Skin of body (tissue), 1 donor: ENCODE measurements at regions not wholly inside any gene's neighbourhood (a gene's known extent, or its start where the extent isn't known, plus 50 kb on each side); places are given as distances from the start of the nearest gene placed in this dataset.

Experiments
- DNase-seq: peaks from one replicate; lab custom pipeline; 2025; lab: John Stamatoyannopoulos, UW

DNA sequence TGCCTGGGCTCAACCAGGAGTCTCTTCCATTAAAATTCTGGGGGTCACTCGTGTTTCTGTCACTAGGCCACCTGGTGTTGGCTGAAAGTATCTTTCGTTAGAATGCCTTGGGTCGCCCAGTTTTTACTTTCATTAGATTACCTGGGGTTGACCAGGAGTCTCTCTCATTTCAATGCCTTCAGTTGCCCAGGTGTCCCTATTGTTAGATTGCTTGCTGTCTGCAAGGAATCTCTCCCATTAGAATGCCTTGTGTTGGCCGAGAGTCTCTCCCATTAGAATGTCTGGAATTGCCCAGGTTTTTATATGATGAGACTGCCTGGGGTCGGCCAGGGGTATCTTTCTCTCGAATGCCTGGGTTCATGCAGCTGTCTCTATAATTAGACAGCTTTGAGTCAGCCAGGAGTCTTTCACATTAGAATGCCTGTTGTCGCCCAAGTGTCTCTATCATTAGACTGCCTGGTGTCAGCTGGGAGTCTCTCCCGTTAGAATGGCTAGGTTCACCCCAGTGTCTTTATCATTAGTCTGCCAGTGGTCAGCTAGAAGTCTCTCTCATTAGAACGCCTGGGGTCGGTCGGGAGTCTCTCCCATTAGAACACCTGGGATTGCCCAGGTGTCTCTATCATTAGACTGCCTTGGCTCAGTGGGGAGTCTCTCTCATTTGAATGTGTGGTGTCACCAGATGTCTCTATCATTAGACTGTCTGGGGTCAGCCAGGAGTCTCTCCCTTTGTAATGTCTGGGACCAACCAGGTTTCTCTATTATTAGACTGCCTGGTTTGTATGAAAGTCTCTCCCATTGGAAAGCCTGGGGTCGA, 1446.8 kb downstream of the UQCRFS1 start:
- no peak for DNase-seq

DNA sequence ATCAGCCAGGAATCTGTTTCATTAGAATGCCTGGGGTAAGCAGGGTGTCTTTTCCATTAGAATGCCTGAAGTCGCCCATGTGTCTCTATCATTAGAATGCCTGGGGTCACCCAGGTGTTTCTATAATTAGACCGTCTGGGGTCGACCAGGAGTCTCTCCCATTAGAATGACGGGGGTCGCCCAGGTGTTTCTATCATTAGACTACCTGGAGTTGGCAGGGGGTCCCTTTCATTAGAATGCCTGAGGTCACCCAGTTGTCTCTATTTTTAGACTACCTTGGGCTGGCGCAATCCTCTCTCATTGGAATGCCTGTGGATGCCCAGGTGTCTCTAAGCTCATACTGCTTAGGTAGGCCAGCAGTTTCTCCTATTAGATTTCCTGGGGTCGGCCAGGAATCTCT, 1447.6 kb downstream of the UQCRFS1 start:
- DNase-seq, result no peak

DNA sequence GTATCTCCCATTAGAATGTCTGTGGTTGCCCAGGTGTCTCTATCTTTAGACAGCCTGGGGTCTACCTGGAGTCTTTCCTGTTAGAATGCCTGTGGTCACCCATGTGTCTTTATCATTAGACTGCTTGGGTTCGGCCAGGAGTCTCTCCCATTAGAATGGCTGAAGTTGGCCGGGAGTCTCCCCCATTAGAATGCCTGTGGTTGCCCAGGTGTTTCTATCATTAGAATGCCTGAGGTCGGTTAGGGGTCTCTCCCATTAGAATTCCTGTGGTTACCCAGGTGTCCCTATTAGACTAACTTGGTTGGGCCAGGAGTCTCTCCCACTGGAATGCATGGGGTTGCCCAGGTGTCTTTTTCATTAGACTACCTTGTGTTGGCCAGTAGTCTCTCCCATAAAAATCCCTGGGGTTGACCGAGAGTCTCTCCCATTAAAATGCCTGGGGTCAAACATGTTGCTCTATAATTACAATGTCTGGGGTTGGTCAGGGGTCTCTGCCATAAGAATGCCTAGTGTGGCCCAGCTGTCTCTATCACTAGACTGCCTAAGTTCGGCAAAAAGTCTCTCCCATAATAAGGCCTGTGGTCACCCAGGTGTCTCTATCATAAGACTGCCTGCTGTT, 1448.7 kb downstream of the UQCRFS1 start:
- DNase-seq, result no peak

DNA sequence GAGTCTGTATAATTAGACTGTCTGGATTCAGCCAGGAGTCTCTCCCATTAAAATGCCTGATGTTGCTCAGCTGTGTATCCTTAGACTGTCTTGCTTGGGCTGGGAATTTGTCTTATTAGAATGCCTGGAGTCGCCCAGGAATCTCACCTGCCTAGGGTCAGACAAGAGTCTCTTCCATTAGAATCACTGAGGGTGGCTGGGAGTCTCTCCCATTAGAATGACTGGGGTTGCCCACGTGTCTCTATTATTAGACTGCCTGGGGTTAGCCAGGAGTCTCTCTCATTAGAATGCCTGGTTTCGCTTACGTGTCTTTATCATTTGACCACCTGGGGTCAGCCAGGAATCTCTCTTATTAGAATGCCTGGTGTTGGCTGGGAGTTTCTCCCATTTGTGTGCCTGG, 1450.0 kb downstream of the UQCRFS1 start:
- no peak for DNase-seq

DNA sequence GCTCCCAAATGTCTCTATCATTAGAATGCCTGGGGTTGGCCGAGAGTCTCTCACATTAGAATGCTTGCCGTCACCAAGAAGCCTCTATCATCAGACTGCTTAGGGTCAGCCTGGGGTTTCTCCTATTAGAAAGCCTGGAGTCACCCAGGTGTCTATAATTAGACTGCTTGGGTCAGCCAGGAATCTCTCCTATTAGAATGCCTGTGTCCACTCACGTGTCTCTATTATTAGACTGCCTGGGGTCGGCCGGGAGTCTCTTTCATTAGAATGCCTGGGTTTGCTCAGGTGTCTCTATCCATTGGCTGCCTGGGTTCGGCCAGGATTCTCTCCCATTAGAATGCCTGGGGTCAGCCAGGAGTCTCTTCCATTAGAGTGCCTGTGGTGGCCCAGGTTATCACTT, 1453.1 kb downstream of the UQCRFS1 start:
- DNase-seq, result no peak

DNA sequence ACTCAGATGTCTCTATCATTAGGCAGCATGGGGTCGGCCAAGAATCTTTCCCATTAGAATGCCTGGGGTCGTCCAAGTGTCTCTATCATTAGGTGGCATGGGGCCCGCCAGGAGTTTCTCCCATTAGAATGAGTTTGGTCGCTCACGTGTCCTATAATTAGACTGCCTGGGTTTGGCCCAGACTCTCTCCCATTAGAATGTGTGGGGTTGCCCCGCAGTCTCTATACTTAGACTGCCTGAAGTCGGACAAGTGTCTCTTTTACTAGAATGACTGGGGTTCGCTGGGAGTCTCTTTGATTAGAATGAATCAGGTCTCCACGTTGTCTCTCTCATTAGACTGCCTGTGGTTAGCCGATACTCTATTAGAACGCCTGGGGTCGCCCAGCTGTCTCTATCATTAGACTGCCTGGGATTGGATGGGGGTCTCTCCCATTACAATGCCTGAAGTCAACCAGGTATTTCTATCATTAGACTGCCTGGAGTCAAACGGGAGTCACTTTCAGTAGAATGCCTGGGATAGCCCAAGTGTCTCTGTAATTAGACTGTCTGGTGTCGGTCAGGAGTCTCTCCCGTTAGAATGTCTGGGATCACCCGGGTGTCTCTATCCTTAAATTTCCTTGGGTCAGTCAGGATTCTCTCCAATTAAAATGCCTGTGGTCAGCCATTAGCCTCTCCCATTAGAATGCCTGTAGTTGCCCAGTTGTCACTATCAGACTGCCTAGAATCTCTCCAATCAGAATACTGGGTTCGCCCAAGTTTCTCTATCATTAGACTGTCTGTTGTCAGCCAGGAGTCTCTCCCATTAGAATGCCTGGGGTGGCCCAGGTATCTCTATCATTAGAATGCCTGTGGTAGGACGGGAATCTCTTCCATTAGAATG, 1454.1 kb downstream of the UQCRFS1 start:
- no peak for DNase-seq

DNA sequence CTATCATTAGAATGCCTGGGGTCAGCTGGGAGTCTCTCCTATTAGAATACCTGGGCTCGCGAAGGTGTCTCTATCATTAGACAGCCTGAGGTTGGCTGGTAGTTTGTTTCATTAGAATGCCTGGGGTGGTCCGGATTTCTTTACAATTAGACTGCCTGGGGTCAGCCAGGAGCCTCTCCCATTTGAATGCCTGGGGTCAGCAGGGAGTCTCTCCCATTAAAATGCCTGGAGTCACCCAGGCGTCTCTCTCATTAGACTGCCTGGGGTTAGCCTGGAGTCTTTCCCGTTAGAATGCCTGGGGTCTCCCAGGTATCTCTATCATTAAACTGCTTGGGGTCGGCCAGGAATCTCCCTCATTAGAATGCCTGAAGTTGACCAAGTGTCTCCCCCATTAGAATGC, 1458.3 kb downstream of the UQCRFS1 start:
- no peak for DNase-seq

DNA sequence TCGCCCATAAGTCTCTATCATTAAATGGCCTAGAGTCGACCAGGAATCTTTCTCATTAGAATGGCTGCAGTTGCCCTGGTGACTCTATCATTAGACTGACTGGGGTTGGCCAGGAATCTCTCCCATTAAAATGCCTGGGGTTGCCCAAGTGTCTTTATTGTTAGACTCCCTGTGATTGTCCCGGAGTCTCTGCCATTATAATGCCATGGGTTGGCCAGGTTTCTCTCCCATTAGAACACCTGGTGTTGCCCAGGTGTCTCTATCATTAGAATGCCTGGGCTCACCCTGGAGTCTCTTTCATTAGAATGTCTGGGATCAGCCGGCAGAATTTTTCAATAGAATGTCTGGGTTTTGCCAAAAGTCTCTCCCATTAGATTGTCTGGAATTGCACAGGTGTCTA, 1459.3 kb downstream of the UQCRFS1 start:
- DNase-seq, result no peak

DNA sequence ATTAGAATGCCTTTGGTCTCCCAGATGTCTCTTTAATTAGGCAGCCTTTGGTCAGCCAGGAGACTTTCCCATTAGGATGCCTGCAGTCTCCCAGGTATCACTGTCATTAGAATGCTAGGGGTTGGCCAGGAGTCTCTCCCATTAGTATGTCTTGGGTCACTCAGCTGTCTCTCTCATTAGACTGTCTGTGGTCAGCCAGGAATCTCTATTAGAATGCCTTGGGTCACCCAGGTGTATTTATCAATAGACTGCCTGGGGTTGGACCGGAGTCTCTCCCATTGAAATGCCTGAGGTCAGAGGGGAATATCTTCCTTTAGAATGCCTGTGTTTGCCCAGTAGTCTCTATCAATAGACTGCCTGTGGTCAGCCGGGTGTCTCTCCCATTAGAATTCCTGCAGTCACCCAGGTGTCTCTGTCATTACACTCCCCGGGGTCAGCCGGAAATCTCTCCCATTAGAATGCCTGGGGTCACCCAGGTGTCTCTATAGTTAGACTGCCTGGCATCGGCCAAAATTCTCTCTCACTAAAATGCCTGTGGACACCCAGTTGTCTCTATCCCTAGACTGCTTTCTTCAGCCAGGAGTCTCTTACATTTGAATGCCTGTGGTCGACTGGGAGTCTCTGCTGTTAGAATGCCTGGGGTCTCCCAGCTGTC, 1460.3 kb downstream of the UQCRFS1 start:
- no peak for DNase-seq

DNA sequence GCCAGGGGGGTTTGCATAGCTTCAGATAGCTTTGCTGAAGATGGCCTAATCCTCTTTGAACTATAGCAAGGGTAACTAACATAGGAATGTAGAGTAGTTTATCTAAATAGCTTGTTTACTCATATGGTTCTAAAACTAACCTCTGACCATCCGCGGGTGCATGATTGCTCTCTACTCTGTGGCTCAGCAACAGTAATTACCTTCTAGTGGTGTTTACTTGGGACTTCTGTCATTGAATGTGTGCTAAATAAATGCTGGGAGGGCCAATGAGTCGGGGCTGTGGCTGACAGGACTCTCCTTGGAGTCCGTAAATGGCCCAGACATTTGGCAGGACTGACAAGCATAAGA, 1461.9 kb downstream of the UQCRFS1 start:
- DNase-seq, result no peak

DNA sequence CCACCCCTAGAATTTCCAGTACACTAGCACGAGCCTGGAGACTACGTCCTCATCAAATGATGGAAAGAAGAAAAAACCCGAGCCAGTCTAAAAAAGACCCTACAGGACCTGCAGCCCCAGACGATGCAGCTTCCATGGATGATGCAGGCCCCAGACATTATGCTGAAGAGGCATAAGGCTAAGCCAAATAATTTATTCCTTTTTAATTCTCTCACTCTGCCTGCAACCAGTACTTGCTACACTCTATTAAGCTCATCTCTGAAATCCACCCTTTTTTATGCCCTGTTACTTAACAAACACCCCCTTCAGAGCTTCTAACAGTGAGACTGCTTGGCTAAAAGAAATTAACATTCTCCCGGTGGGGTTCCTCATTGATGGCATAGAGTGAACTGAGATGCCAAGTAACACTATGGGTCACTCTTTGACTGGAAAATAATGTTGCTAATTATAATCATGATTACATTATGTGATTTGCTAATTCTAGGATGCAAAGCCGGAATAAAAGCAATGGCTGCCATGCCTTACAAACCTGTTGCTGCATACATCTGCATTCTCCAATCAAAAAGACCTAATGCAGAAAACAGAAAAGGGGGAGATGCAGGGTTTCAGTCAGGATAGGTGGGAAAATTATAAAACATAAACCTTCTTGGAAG, 1462.4 kb downstream of the UQCRFS1 start:
- no peak for DNase-seq

DNA sequence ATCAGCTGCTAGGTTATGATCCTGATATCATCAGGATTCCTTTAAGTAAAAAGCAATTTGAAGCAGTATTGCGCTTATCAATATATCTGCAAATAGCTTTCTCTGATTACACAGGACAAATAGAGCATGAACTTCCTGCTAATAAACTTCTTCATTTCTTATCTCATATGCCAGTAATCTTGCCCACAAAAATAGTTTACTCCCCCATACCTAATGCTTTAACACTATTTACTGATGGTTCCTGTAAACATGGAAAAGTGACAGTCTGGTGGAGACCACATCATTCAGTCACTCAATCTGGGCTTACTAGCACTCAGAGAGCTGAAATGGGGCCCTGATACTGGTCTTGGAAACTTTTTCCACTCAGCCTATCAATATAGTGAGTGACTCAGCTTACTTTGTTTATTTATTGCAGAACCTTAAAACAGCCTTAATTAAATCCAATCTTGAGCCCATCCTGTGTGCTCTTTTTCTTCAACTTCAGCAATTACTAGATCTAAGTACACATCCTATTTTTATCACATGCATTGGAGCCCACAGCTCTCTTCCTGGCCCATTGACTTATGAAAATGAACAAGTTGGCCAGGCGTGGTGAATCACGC, 1464.3 kb downstream of the UQCRFS1 start:
- no peak for DNase-seq

DNA sequence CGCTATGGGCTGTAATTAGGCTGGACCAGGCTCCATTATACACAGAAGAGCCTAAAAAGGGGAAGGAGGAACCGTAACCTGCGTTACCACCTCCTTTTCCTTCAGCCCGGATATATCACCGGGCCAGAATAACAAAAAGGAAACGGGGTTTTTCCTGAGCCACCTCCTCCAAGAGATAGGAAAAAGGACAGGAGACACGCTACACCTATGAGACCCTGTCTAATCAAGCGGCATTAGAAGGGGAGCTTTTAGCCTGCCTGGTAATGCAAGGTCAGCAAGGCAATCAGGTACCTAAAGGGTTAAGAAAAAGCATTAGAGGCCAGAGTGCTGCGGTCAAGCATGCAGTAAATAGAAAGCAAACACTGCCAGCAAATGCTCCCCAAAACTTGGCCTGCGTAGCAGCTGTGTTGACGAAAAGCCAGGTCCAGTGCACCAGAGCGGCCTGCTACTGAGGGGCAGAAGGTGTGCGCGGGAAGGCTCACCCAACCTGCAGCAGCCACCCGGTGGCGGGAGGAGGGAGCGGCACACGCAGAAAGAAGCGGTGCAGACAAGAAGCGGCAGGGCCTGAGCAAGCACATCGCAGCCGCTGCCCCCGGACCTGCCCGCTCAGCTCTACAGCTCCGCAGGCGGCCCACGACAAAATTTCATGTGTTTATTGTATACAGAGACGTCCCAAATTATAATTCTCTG, 1466.1 kb downstream of the UQCRFS1 start:
- DNase-seq, result no peak

DNA sequence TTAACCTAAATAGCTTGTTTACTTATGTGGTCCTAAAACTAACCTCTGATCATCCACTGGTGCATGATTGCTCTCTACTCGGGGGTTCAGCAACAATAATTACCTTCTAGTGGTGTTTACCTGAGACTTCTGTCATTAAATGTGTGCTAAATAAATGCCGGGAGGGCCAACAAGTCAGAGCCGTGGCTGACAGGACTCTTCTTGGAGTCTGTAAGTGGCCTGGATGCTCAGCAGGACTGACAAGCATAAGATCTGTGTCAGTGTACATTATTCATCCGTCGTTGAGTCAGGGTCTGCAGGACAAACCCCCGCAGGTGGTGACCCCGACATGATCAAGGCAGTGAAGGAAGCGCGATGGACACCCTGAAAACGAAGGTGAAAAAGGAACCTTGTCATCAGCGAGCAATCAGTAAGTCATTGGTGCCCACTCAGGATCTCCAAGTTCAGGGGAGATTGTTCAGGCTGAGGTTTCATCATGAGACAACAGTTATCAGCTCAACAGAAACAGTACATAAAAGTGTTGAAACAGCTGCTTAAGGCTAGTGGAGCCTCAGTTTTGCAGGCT, 1466.9 kb downstream of the UQCRFS1 start:
- no peak for DNase-seq

DNA sequence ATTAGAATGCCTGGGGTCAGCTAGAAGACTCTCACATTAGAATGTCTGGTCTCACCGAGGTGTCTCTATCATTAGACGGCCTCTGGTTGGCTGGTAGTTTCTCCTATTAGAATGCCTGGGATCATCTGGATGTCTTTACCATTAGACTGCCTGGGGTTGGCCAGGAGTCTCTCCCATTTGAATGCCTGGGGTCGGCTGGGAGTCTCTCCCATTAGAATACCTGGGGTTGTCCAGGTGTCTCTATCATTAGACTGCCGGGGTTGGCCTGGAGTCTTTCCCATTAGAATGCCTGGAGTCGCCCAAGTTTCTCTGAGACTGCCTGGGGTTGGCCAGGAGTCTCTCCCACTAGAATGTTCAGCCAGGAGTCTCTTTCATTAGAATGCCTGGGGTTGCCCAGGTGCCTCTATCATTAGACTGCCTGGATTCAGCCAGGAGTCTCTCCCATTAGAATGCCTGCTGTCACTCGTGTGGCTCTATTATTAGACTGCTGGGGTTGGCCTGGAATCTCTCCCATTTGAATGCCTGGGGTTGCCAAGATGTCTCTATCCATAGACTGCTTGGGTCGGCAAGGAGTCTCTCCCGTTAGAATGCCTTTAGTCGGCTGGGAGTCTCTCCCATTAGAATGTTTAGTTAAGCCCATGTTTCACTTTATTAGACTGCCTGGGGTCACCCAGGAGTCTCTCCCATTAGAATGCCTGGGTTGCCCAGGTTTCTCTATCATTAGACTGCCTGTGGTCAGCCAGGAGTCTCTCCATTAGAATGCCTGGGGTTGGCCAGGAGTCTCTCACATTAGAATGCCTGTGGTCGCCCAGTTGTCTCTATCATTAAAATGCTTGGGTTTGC, 1467.8 kb downstream of the UQCRFS1 start:
- DNase-seq, result no peak

DNA sequence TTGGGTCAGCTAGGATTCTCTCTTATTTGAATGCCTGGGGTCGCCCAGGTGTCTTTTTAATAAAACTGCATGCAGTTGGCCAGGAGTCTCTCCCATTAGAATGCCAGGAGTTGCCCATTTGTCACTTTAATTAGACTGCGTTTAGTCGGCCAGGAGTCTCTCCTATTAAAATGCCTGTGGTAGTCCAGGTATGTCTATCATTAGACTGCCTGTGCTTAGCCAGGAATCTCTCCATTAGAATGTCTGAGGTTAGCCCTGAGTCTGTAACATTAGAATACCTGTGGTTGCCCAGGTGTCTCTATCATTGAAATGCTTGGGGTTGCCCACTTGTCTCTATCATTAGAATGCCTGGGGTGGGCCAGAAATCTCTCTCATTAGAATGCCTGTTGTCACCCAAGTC, 1470.9 kb downstream of the UQCRFS1 start:
- no peak for DNase-seq

DNA sequence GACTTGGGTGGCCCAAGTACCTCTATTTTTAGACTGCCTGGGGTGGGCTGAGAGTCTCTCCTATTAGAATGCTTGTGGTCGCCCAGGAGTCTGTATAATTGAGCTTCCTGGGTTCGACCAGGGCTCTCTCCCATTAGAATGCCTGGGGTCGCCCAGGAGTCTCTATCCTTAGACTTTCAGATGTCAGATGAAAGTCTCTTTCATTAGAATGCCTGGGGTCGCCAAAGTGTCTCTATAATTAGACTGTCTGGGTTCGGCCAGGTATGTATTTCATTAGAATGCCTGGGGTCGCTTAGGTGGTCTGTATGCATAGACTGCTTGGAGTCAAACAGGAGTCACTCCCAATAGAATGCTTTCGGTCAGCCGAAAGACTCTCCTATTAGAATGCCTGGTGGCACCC, 1471.7 kb downstream of the UQCRFS1 start:
- no peak for DNase-seq

DNA sequence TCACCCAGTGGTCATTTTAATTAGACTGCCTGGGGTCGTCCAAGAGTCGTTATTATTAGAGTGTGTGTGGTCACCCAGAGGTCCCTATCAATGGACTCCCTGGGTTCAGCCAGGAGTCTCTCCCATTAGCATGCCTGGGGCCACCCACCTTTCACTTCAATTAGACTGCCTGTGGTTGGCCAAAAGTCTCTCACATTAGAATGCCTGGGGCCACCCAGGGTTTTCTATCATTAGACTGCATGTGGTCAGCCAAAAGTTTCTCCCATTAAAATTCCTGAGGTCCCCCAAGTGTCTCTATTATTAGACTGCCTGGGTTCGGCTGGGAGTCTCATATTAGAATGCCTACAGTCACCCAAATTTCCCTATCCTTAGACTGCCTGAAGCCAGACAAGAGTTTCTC, 1472.6 kb downstream of the UQCRFS1 start:
- DNase-seq, result no peak

DNA sequence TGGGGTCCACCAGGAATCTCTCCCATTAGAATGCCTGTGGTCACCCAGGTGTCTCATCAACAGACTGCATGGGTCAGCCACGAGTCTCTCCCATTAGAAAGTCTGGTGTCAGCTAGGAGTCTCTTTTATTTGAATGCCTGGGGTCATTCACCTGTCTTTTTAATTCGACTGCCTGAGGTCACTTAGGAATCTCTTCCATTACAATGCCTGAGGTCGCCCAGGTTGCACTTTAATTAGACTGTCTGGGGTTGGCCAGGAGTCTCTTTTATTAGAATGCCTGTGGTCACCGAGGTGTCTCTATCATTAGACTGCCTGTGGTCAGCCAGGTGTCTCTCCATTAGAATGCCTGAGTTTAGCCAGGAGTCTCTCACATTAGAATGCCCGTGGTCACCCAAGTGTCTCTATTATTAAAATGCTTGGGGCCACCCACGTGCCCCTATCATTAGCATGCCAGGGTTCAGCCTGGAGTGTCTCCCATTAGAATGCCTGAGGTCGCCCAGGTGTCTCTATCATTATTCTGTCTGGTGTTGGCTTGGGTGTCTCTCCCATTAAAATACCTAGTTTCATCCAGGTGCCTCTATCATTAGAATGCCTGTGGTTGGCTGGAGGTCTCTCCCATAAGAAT, 1474.3 kb downstream of the UQCRFS1 start:
- DNase-seq, result no peak
